Hepatocyte (in vitro differentiated cells): ENCODE measurements at regions not wholly inside any gene's neighbourhood (a gene's known extent, or its start where the extent isn't known, plus 50 kb on each side); places are given as distances from the start of the nearest gene placed in this dataset.
"Not testable (repeated sequence)": the region's sequence is repeated elsewhere in the genome, so short reads cannot be mapped to it uniquely, and the experiment has no call there.

Experiments used
- CTCF ChIP-seq: fragments of 200-600 bp; sonication (generic); IDR thresholded peaks from 2 replicates; pipeline ENCODE4 v1.5.1; 2016; ENCODE audit warnings: antibody characterized with exemption, mild to moderate bottlenecking; ENCODE audit not compliant: poor library complexity
- EZH2 ChIP-seq: fragments of 200-600 bp; sonication (generic); IDR thresholded peaks from 2 replicates; pipeline ENCODE4 v1.6.1; 2016; ENCODE audit warnings: antibody characterized with exemption, mild to moderate bottlenecking, borderline replicate concordance

- not testable (repeated sequence) for TF ChIP-seq CTCF, EZH2
Measured at GRCh38 chr11:67906969-67907368, 96.9 kb downstream of the UNC93B1 start.
